Activated CD8-positive, alpha-beta T cell treated with anti-CD3 and anti-CD28 coated beads for 36 hours (primary cell): ENCODE measurements at regions not wholly inside any gene's neighbourhood (a gene's known extent, or its start where the extent isn't known, plus 50 kb on each side); places are given as distances from the start of the nearest gene placed in this dataset.

Experiments used
- ATAC-seq: fragments of 200-7000 bp; cut with Tn5 transposase; one replicate; pipeline ENCODE4 v1.10.0; 2021; ENCODE audit warnings: mild to moderate bottlenecking, moderate library complexity
- CTCF ChIA-PET: fragments of 350-600 bp; sonication (Branson Sonifier 250); formaldehyde crosslinking; loops from one replicate; lab custom pipeline; 2021; ENCODE audit warnings: antibody characterized with exemption; lab: Charles Lee
- POLR2A ChIA-PET: fragments of 350-600 bp; sonication (Branson Sonifier 250); formaldehyde crosslinking; loops from one replicate; lab custom pipeline; 2021; ENCODE audit warnings: antibody characterized with exemption; lab: Charles Lee
- DNase-seq: peaks from one replicate; pipeline ENCODE4 v3.0.0-alpha.2; 2020
- H3K27ac Mint-ChIP-seq: one replicate; pipeline ENCODE4 v1.8.0; 2021; ENCODE audit warnings: mild to moderate bottlenecking, mixed read lengths
- H3K27me3 Mint-ChIP-seq: one replicate; pipeline ENCODE4 v1.8.0; 2021; ENCODE audit warnings: mixed read lengths
- H3K36me3 Mint-ChIP-seq: one replicate; pipeline ENCODE4 v1.8.0; 2021; ENCODE audit warnings: low read depth, mixed read lengths
- H3K4me1 Mint-ChIP-seq: one replicate; pipeline ENCODE4 v1.8.0; 2021; ENCODE audit warnings: low read depth, mixed read lengths
- H3K4me3 Mint-ChIP-seq: one replicate; pipeline ENCODE4 v1.8.0; 2021; ENCODE audit warnings: mild to moderate bottlenecking, moderate library complexity, mixed read lengths
- H3K9me3 Mint-ChIP-seq: one replicate; pipeline ENCODE4 v1.8.0; 2021; ENCODE audit warnings: mixed read lengths
- CTCF ChIP-seq: fragments of 200-600 bp; IDR thresholded peaks from one replicate; pipeline ENCODE4 v1.8.0; 2022; ENCODE audit warnings: antibody characterized with exemption, mild to moderate bottlenecking
- intact Hi-C: fragments of 100-400 bp; cut with micrococcal nuclease; formaldehyde crosslinking; loops from one replicate; pipeline ENCODE4 v1.10.0; 2022

DNA sequence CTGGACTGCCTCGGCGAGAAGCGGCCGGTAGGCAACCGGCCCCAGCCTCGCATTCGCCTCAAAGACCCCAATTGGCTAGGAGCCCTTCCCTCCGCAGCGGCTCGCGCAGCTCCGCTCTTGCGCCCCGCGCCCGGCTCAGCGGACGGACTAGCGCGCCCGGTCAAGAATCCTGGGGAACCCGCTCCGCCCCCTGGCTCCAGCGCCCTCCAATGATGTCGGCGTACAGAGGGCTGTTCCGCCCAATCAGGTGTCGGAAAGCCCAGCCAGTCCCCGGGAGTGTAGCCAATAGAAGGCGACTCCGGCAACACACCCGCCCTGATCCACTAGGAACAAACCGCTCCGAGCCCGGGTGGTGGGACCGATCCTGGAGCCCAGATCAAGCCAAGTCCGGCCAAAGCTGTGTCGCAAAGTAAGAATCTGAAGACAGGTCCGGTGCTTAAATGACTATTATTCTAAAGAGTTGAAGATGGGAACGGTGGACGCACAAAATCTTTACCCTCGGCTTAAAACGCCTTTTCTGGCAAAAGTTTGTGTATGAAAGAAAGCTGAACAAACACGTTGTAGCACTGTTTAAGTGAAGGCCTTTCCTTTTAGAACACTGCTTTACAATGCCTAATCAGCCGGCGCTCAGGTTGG is 132.2 kb downstream of the OGFRL1 start:
- no peak for TF ChIP-seq CTCF
- ChIA-PET CTCF (no interaction called here), POLR2A (no interaction called here)
- peak; percentile 88 for ATAC-seq
- no peaks in the 10 kb centered on the region for H3K36me3 Mint-ChIP-seq
- peak overlapping the region; percentile 46 for H3K4me3 Mint-ChIP-seq
- H3K9me3 Mint-ChIP-seq, result no peaks in the 10 kb centered on the region
- peak; percentile 30 for DNase-seq
- intact Hi-C loops, result no loop called here
- peaks cover 48% of the 10 kb centered on the region for H3K27me3 Mint-ChIP-seq
- no peak overlapping the region for H3K27ac Mint-ChIP-seq
- H3K4me1 Mint-ChIP-seq, result peaks cover 6% of the 10 kb centered on the region

GRCh38 chr6:71421611-71422010 is 133.0 kb downstream of the OGFRL1 start:
- Mint-ChIP-seq H3K27me3 (peaks cover 54% of the 10 kb centered on the region), H3K4me1 (peaks cover 6% of the 10 kb centered on the region), H3K9me3 (no peaks in the 10 kb centered on the region), H3K4me3 (no peak overlapping the region), H3K36me3 (no peaks in the 10 kb centered on the region), H3K27ac (no peak overlapping the region)
- intact Hi-C loops, result no loop called here
- DNase-seq, result no peak
- POLR2A ChIA-PET, result no interaction called here
- TF ChIP-seq CTCF, result no peak
- CTCF ChIA-PET, result no interaction called here
- no peak for ATAC-seq

- CTCF ChIA-PET, result no interaction called here
- Mint-ChIP-seq H3K9me3 (no peaks in the 10 kb centered on the region), H3K4me1 (no peaks in the 10 kb centered on the region), H3K27me3 (peaks cover 22% of the 10 kb centered on the region), H3K4me3 (no peak overlapping the region), H3K36me3 (no peaks in the 10 kb centered on the region), H3K27ac (no peak overlapping the region)
- no peak for ATAC-seq
- intact Hi-C loops, result no loop called here
- TF ChIP-seq CTCF, result no peak
- DNase-seq, result no peak
- POLR2A ChIA-PET, result no interaction called here
Measured at GRCh38 chr6:71430018-71430417, 141.4 kb downstream of the OGFRL1 start.

- Mint-ChIP-seq H3K27me3 (peaks cover 12% of the 10 kb centered on the region), H3K27ac (no peak overlapping the region), H3K4me1 (no peaks in the 10 kb centered on the region), H3K36me3 (no peaks in the 10 kb centered on the region), H3K4me3 (no peak overlapping the region), H3K9me3 (no peaks in the 10 kb centered on the region)
- intact Hi-C loops, result no loop called here
- ATAC-seq (no peak), DNase-seq (no peak)
- TF ChIP-seq CTCF, result no peak
- ChIA-PET CTCF (no interaction called here), POLR2A (no interaction called here)
Measured at GRCh38 chr6:71433441-71433840, 144.8 kb downstream of the OGFRL1 start.

GRCh38 chr6:71444222-71444621 is 155.6 kb downstream of the OGFRL1 start:
- Mint-ChIP-seq H3K27ac (no peak overlapping the region), H3K4me3 (no peak overlapping the region), H3K9me3 (peaks cover 3% of the 10 kb centered on the region), H3K27me3 (peaks cover 6% of the 10 kb centered on the region), H3K36me3 (no peaks in the 10 kb centered on the region), H3K4me1 (no peaks in the 10 kb centered on the region)
- DNase-seq, result no peak
- ChIA-PET CTCF (no interaction called here), POLR2A (interaction anchor here (0.6 kb wide), 1 partner anchor 53 kb away, joined by 3 read pairs; no protein-coding TSS in a partner anchor)
- no peak for TF ChIP-seq CTCF
- ATAC-seq, result no peak
- intact Hi-C loops, result no loop called here
